ENCODE measurements at regions not wholly inside any gene's neighbourhood (a gene's known extent, or its start where the extent isn't known, plus 50 kb on each side); places are given as distances from the start of the nearest gene placed in this dataset.

- DNase-seq = no peak
- Histone ChIP-seq H3K23ac (ENCODE audit: insufficient read length, low read depth, low read length) (no peak overlapping the region), H3K4ac (ENCODE audit: low read depth, low read length) (no peak overlapping the region), H3K9me3 (ENCODE audit: control insufficient read depth, low read depth, low read length) (no peaks in the 10 kb centered on the region), H4K20me1 (ENCODE audit: control insufficient read depth, insufficient read depth, insufficient read length) (no peaks in the 10 kb centered on the region), H2BK15ac (ENCODE audit: low read depth, low read length) (no peak overlapping the region), H4K5ac (ENCODE audit: insufficient read length, low read depth, low read length) (no peak overlapping the region), H2AFZ (ENCODE audit: low read length) (no peak overlapping the region), H3K14ac (ENCODE audit: insufficient read depth, low read length) (no peak overlapping the region), H2AK5ac (ENCODE audit: insufficient read length, low read length) (no peak overlapping the region), H2BK12ac (ENCODE audit: insufficient read length, low read depth, low read length) (no peak overlapping the region), H4K91ac (ENCODE audit: insufficient read length, low read depth, low read length) (no peak overlapping the region), H3K79me2 (ENCODE audit: insufficient read depth, low read length) (no peaks in the 10 kb centered on the region), H3K27me3 (ENCODE audit: insufficient read depth, low read length) (no peaks in the 10 kb centered on the region), H3K4me2 (ENCODE audit: insufficient read depth, insufficient read length, low read length) (no peak overlapping the region), H3K18ac (ENCODE audit: insufficient read length, low read depth, low read length) (no peak overlapping the region), H3T11ph (ENCODE audit: low read length) (no peak overlapping the region), H3K56ac (ENCODE audit: insufficient read length, low read depth, low read length) (no peak overlapping the region), H2BK120ac (ENCODE audit: low read depth, low read length, poor library complexity, severe bottlenecking) (no peak overlapping the region), H2BK20ac (ENCODE audit: low read depth, low read length, poor library complexity, severe bottlenecking) (no peak overlapping the region), H2BK5ac (ENCODE audit: insufficient read length, low read length) (no peak overlapping the region), H4K8ac (replicated peaks; ENCODE audit: insufficient read length, low read depth, low read length) (no peak overlapping the region), H3K27ac (ENCODE audit: insufficient read length, low read depth, low read length) (no peak overlapping the region), H3K9ac (ENCODE audit: extremely low read depth, insufficient read length, low read length) (no peak overlapping the region), H3K4me1 (ENCODE audit: insufficient read depth, low read length) (no peaks in the 10 kb centered on the region), H3K79me1 (ENCODE audit: insufficient read depth, low read depth, low read length, poor library complexity, severe bottlenecking) (no peaks in the 10 kb centered on the region), H3K23me2 (ENCODE audit: insufficient read length, low read depth, low read length, poor library complexity, severe bottlenecking) (no peaks in the 10 kb centered on the region)
- H3K4me3 Mint-ChIP-seq = no peak overlapping the region
- peaks cover 0 to 4% (median 4%) of the 10 kb centered on the region in 3 experiments; a peak in 1 of 7 replicates for H3K36me3 Mint-ChIP-seq (ENCODE audit: insufficient read depth in 1 of 3, low read depth in 3 of 3)
- H3K4me1 Mint-ChIP-seq = peaks cover 0 to 6% of the 10 kb centered on the region in 2 experiments; a peak in 1 of 4 replicates
- TF ChIP-seq, protein P1, sequence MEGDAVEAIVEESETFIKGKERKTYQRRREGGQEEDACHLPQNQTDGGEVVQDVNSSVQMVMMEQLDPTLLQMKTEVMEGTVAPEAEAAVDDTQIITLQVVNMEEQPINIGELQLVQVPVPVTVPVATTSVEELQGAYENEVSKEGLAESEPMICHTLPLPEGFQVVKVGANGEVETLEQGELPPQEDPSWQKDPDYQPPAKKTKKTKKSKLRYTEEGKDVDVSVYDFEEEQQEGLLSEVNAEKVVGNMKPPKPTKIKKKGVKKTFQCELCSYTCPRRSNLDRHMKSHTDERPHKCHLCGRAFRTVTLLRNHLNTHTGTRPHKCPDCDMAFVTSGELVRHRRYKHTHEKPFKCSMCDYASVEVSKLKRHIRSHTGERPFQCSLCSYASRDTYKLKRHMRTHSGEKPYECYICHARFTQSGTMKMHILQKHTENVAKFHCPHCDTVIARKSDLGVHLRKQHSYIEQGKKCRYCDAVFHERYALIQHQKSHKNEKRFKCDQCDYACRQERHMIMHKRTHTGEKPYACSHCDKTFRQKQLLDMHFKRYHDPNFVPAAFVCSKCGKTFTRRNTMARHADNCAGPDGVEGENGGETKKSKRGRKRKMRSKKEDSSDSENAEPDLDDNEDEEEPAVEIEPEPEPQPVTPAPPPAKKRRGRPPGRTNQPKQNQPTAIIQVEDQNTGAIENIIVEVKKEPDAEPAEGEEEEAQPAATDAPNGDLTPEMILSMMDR (conservative IDR thresholded peaks at IDR 0.05) = no peak
- H3K27ac Mint-ChIP-seq = no peak overlapping the region
- no peaks in the 10 kb centered on the region; the same call in 1 of the 2 replicates for H3K27me3 Mint-ChIP-seq (ENCODE audit: low read depth)
- no CpG with 5 or more reads among the region's 7 CpGs for whole genome bisulfite sequencing (ENCODE audit: extremely low coverage, insufficient read length, low lambda C conversion rate)
- H3K9me3 Mint-ChIP-seq = peaks cover 4% of the 10 kb centered on the region in 2 experiments; a peak in 4 of 5 replicates
Observed at GRCh38 chr16:13393816-13394215, 492.4 kb downstream of the SHISA9 start.
